Omental fat pad (tissue), 3 donors: ENCODE measurements at regions not wholly inside any gene's neighbourhood (a gene's known extent, or its start where the extent isn't known, plus 50 kb on each side); places are given as distances from the start of the nearest gene placed in this dataset.

Experiments
- ATAC-seq: fragments of 150-250 bp; one replicate; pipeline ENCODE4 v1.9.1; 2016; ENCODE audit warnings: mild to moderate bottlenecking, moderate library complexity; ENCODE audit not compliant: low FRiP score
- DNase-seq: peaks from one replicate; pipeline ENCODE4 v3.0.0-alpha.2; 2019; ENCODE audit warnings: low spot score
- CTCF ChIP-seq, 3 donors: fragments of 450-650 bp; IDR thresholded peaks; one replicate each; pipeline ENCODE4 v1.5.1; 2016 to 2017; ENCODE audit warnings: antibody characterized with exemption in 3 of 3, mild to moderate bottlenecking in 3 of 3, moderate library complexity in 2 of 3

- no peak for ATAC-seq
- no peak for TF ChIP-seq CTCF (IDR thresholded peaks at IDR 0.05)
- DNase-seq: no peak
Observed at GRCh38 chr22:22182990-22183264, 61.7 kb upstream of the VPREB1 start.

GRCh38 chr22:22182218-22182989 lies 62.2 kb upstream of the VPREB1 start:
- no peak for TF ChIP-seq CTCF (IDR thresholded peaks at IDR 0.05)
- ATAC-seq (no peak), DNase-seq (no peak)

- DNase-seq (no peak), ATAC-seq (no peak)
- no peak for TF ChIP-seq CTCF (IDR thresholded peaks at IDR 0.05)
Observed at GRCh38 chr22:22181341-22181850, 63.2 kb upstream of the VPREB1 start.

- no peak for TF ChIP-seq CTCF (IDR thresholded peaks at IDR 0.05)
- DNase-seq (no peak), ATAC-seq (no peak)
Observed at GRCh38 chr22:22180738-22181285, 63.8 kb upstream of the VPREB1 start.

GRCh38 chr22:22179858-22180257 lies 64.7 kb upstream of the VPREB1 start:
- ATAC-seq: no peak

GRCh38 chr22:22178992-22179391 lies 65.6 kb upstream of the VPREB1 start:
- ATAC-seq (no peak), DNase-seq (no peak)
- no peak for TF ChIP-seq CTCF (IDR thresholded peaks at IDR 0.05)

More at GRCh38 chr22:22179858-22180257, 64.7 kb upstream of the VPREB1 start:
- no peak for DNase-seq
- no peak for TF ChIP-seq CTCF (IDR thresholded peaks at IDR 0.05)
